Thyroid gland (tissue), 4 donors: ENCODE measurements at regions not wholly inside any gene's neighbourhood (a gene's known extent, or its start where the extent isn't known, plus 50 kb on each side); places are given as distances from the start of the nearest gene placed in this dataset.

Source experiments
- CTCF ChIP-seq, 6 experiments: fragments of 200-600 bp in 3 of 6; fragments of 450-650 bp in 3 of 6; sonication (generic) in 3 of 6; IDR thresholded peaks; one replicate each; pipeline ENCODE4 v1.5.1; 2016 to 2019; ENCODE audit warnings: antibody characterized with exemption in 6 of 6, mild to moderate bottlenecking in 2 of 6, inconsistent platforms in 1 of 6, moderate library complexity in 1 of 6
- POLR2A ChIP-seq, 2 donors: fragments of 450-650 bp; IDR thresholded peaks; one replicate each; pipeline ENCODE4 v1.6.1; 2017; ENCODE audit warnings: antibody characterized with exemption in 2 of 2, mild to moderate bottlenecking in 2 of 2, moderate library complexity in 1 of 2

- TF ChIP-seq CTCF (IDR thresholded peaks at IDR 0.05), result no peak
- no peak for TF ChIP-seq POLR2A (IDR thresholded peaks at IDR 0.05)
Observed at GRCh38 chr2:139162957-139163356, 382.8 kb upstream of the NXPH2 start.
